NCI-H2196 treated with DMSO at 0.1 percent for 48 hours (cell line): ENCODE measurements at regions not wholly inside any gene's neighbourhood (a gene's known extent, or its start where the extent isn't known, plus 50 kb on each side); places are given as distances from the start of the nearest gene placed in this dataset.
"Not testable (repeated sequence)": the region's sequence is repeated elsewhere in the genome, so short reads cannot be mapped to it uniquely, and the experiment has no call there.

Experiments
- DNase-seq: peaks from one replicate; lab custom pipeline; 2025; ENCODE audit not compliant: unreplicated experiment; lab: John Stamatoyannopoulos, UW

- no peak for DNase-seq
Observed at GRCh38 chr16:64370112-64370511, 751.8 kb downstream of the CDH11 start.

DNA sequence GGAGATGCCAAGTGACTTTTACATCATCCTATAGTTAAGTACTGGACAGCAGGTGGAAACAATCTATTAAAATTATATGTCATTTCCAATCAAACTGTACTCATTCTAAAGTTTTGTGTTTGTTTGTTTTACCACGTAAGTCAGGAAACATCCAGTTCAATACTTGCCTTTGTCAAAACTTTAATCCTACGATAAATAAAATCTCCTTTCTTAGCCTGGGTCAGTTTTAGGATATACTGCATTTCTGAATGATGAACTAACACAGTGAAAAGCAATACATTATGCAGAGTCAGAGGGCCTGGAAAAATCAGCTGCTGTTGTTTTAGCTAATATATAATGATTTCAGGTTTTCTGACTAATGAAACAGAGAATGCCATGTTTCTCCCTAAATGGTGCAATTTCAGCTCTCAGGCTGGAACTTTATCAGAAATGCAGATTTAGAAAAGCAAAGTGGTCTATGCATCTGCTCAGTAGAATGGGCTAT is 756.4 kb downstream of the CDH11 start:
- DNase-seq, result no peak

DNA sequence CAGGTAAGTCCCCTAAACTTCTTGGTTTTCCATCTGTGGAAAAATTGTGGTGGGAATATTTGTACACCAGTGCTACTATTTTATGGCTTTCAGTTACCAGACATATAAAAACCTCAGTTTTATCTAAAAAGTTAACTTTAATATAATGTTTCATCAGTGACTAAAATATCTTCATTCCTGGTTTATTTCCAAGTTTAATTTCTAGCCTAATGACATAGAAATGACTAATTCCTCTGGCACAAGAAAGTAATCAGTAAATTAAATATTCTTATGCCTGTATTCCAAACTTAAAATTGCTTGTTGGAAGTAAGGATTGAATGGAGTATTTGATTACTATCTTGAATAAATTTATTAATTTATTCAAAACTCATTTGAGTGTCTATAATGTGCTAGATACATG is 757.0 kb downstream of the CDH11 start:
- DNase-seq, result no peak

DNA sequence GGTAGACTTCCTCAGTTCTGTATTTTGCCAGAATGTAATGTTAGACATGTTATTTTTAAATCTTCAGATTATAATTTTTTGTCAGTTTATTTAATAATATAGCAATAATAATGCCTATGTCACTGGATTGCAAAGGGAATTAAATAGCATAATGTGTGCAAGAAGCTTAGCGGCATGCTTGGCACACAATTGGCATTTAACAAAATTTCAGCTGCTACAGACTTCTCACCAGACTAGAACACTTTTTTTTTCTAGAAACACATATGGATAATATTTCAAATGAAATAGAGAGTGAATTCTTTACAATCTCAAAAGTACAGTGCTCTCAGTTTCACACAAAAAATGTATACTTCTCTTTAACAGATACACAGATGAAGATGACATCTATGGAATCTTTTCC is 757.4 kb downstream of the CDH11 start:
- DNase-seq, result no peak

- no peak for DNase-seq
Observed at GRCh38 chr16:64364016-64364415, 757.8 kb downstream of the CDH11 start.

DNA sequence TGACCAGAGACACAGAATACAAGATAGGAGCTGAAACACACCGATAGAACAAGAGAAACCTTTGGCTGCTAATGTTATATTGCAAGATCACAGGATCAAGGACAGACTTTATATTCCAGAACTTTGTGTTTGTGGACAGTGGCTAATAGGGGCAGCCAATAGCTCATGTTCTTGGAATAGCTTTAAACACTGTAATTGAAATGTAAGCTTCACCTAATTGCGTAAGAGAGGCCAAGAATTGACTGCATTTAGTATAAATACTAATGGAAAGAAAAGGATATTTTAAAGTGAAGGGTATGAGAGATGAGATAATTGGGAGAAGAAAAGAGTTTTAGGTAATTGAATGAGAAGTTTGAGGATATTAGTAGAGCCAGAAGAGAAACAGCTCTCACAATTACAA is 758.8 kb downstream of the CDH11 start:
- no peak for DNase-seq

DNA sequence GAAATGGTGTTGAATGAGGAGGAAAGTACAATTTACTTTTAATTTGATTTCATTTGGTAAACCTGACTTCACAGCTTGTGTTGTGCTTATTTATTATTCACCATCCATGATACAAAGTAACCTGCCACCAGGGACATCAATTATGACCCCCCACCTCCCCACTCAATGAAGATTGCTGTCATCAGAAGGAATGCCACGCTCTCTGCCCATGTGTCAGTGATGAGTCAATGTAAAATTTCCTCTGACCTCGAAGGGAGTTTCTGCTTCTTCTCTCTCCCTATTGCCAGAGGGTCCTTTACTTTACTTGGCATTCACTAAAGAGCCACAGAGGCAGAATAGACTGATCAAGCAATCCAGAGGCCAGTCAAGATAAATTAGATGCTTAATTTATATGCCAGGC is 759.7 kb downstream of the CDH11 start:
- no peak for DNase-seq

DNA sequence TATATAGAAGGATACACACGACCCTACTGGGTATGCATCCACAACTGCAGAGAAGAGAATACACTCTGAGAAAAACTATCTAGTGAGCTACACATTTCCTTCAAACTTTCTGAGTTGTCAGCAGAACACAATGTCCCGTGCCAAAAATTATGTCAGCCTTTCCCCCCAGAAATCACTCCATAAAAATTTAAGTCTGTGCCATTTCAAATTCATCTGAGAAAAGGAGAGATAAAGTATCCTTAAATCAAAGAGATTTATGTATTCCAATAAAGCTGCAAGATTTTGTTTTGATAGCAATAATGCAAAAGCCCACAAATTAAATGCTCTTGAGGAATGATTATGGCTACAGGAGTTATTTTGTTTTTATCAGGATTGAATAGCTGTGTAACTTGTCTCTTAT is 760.1 kb downstream of the CDH11 start:
- DNase-seq, result no peak

DNA sequence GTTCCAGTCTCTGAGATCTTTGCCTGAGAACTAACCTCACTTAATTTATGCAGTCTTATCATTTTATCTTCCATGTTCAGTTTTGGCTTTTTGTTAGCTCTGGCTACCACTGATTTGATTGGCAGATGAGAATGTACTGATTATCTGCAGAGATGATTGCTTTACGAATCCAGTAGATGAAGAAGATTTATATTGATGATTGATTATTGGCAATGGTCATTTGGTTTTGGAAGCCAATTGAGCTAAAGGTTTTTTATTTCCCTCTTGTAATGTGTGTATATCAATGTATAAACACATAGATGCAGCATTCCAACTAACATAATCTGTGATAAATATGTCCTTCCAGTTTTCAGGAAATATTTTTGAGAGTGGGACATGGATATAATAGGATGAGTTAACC is 763.6 kb downstream of the CDH11 start:
- no peak for DNase-seq

DNA sequence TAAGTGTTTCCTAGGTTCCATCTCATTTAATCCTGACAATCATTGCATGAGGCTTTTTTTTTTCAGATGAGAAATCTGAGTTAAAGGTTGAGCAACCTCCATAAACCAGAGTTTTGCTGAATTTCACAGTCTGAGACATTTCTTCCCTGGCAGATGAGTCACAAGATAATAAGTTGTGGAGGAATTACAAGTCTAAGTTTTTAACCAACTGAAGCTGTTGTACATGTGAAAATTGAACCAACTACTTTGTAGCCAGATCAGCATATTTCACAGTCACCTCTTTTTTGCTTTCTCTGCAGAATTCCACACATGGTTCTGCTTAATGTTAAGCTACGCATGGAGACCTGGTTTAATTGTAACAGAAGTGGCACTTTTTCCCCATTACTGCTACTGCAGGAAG is 765.6 kb downstream of the CDH11 start:
- DNase-seq, result no peak

DNA sequence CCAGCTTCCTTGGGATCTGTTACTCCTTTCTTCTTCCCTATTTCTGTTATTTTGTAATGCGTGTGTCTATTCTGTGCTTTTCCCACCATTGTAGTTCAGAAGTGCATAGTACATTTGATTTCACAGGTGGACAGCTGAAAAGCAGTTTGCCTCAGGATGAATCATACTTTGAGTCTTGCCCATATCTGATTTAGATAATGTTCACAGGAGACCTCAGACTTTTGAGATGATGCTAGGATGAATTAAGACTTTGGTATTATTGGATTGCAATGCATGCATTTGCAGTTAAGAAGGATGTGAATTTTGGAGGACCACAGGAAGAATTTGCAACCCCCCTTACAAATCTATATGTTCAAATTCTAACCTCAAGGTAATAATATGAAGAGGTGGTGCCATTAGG is 769.6 kb downstream of the CDH11 start:
- DNase-seq, result no peak

DNA sequence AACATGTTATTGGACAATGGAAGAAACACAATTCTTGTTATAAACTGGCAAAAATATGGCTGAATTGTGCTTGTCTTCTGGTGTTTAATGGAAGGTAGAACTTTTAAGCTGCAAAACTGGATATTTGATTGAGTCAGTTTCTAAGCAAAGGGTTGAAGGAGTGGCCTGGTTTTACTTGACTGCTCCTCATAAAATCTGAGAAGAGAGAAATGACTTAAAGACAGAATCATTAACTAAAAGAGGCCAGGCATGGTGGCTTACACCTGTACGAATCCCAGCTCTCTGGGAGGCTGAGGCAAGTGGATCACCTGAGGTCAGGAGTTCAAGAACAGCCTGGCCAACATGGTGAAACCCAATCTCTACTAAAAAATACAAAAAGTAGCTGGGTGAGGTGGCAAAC is 770.7 kb downstream of the CDH11 start:
- no peak for DNase-seq

DNA sequence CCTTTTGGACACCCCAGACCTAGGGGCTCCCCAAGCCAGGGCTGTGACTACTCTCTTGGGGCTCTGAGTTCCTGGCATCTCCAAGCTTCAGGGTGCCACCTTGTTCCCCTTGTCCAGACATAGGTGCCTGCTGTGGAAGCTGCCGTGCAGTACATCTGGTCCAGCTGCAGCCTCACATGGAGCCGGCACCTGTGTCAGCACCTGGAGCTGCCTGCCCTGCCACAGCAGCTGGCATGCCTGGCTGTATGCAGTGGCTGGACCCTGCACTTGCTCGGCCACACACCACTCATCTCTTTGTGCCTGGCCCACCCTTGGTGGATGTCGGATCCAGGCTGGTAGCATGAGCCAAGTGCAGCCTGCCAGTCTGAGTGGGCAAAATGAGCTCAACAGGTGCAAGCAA is 775.8 kb downstream of the CDH11 start:
- no peak for DNase-seq

GRCh38 chr16:64345142-64345541 is 776.7 kb downstream of the CDH11 start:
- no peak for DNase-seq

DNA sequence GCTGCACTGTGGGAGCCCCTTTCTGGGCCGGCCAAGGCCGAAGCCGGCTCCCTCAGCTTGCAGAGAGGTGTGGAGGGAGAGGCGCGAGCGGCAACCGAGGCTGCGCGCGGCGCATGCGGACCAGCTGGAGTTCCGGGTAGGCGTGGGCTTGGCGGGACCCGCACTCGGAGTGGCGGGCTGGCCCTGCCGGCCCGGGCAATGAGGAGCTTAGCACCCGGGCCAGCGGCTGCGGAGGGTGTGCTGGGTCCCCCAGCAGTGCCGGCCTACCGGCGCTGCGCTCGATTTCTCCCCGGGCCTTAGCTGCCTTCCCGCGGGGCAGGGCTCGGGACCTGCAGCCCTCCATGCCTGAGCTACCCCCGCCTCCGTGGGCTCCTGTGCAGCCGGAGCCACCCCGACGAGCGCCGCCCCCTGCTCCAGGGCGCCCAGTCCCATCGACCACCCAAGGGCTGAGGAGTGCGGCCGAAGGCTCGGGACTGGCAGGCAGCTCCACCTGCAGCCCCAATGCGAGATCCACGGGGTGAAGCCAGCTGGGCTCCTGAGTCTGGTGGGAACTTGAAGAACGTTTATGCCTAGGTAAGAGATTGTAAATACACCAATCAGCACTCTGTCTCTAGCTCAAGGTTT is 777.9 kb downstream of the CDH11 start:
- DNase-seq, result not testable (repeated sequence)

DNA sequence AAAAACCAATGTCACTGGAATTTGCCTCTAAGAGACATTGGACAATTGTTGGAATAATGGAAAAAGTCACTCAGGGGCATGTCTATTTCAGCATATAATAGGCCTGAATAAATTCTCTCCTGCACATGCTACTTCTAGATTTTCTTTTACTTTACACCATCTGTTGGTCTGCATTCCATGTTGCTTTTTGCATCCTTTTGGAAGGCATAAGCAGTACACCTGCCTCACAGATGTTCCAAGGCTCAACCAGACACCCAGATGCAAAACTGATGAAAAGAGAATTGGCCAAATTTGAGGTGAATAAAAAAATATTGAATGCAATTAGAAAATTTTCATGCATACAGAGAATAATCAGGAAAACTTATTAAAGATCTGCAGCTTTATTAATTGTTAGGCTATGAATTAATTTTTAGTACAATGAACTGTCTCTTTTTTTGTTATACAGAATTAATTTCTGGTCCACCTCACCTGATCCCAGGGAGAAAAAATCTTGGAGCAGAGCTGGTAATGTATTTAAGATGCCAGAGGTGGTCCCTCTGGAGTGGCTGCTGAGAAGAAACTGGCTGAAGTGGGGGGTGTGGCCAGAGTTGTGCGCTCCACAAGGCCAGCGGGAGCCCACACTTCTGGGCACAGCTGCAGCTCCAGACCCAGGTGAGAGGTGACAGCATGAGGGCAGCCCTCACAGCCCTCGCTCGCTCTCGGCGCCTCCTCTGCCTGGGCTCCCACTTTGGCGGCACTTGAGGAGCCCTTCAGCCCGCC is 778.6 kb downstream of the CDH11 start:
- no peak for DNase-seq

- not testable (repeated sequence) for DNase-seq
Observed at GRCh38 chr16:64341336-64341735, 780.5 kb downstream of the CDH11 start.

- no peak for DNase-seq
Observed at GRCh38 chr16:64339052-64339770, 782.7 kb downstream of the CDH11 start.

DNA sequence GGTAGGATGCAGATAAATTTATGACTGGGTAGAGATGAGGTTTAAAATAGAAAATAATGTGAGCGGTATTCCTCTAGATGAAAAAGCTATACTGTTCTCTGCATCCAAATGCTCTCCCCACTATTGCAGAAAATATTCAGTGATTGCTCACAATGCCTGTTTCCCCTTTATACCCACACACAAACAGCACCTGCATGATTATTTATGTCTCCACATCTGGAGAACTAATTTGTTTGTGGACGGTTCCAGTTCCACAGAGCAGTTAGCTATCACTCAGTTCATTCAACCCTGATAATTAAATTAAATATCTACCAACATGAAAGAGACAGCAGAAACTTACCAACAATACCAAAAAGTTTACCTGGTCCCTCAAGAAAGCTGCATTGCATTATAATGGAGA is 800.0 kb downstream of the CDH11 start:
- DNase-seq, result no peak

DNA sequence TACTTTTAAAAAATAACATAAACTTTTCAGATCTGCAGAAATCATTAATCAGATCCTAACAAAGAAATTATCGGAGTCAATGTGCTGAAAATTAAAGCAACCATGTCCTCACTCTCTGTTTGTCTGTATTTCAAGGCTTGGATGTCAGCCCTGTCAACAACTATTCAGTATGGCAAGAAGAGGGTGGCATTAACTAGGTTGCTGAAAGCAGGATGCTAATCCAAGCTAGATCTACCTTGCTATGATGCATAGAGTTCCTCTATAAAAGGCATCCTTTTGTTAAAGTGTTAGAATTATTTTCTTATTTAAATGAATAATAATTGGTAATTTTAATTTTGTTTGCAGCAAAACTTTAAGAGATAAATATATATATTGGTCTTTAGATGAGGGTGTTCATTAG is 800.8 kb downstream of the CDH11 start:
- DNase-seq, result no peak

DNA sequence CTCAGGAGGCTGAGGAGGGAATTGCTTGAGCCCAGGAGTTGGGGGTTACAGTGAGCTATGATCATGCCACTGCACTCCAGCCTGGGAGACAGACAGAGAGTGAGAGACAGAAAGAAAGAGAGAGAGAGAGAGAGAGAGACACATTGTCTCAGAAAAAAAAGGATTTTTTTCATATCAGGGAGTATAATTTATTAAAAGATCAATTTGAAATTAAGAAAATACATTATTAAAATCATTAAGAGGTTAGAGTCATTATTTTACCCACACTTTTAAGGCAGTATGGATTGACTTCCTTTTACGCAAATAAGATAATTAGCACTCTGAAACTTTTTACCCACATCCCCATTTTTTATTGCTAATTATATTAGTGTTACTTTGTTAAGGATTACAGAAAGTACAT is 804.3 kb downstream of the CDH11 start:
- no peak for DNase-seq

DNA sequence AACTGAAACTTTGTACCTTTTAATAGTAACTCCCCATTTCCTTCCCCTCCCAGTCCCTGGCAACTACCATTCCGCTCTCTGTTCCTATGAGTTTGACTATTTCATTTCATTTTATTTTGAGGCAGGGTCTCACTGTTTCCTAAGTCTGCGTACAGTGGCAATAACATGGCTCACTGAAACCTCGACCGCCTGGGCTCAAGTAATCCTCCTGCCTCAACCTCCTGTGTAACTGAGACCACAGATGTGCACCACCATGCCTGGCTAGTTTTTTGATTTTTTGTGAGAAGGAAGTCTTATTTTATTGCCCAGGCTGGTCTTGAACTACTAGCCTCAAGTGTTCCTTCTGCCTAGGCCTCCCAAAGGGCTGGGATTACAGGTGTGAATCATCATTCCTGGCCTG is 808.1 kb downstream of the CDH11 start:
- DNase-seq, result no peak
